ENCODE measurements at regions not wholly inside any gene's neighbourhood (a gene's known extent, or its start where the extent isn't known, plus 50 kb on each side); places are given as distances from the start of the nearest gene placed in this dataset.

GRCh38 chr12:71250166-71250565 lies 92.4 kb upstream of the TSPAN8 start:
- ATAC-seq (no peak), DNase-seq (no peak)
- intact Hi-C loops (cut with micrococcal nuclease) = no loop called here

- DNase-seq = no peak
- intact Hi-C loops (cut with micrococcal nuclease) = no loop called here
- ATAC-seq = no peak
These were observed 85.6 kb upstream of the TSPAN8 start for GRCh38 chr12:71243370-71243769.

DNA sequence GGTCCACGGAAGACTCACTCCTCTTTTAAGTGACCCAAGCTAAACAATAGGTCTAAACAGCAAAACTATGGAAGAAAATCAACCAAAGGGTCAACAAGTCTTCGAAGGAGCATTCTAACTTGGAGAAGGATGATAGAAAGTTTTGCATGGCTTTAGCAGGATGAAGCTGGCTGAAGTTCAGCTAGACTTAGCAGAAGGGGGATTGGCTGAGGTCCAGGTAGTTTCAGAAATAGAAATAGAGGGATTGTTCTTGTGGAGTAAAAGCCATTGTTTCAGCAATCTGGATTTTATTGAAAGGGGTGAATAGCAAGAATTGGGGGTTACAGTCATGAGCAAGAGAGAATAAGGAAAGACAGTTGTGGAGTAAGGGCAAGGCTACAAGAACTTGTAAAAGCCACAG lies 84.7 kb upstream of the TSPAN8 start:
- intact Hi-C loops (cut with micrococcal nuclease) = no loop called here
- ATAC-seq = no peak
- no peak for DNase-seq

DNA sequence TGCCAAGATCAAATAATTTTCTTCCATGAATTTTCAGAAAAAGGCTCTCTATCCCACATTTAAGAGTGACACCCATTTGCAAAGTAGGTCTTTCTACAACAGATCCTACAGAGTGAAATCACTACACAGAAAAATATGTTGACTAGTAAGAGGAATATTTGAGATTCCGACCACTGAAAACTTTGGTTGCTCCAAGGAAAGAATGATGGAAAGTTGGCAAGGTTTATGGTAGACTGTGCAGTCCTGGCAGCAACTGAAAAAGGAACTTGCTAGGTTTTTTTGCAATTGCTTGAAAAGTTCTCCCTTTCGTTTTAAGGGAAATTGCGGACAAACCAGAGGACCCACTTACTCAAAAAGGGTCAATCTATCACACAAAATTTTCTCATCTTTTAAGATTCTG lies 83.1 kb upstream of the TSPAN8 start:
- intact Hi-C loops (cut with micrococcal nuclease) = no loop called here
- ATAC-seq (no peak), DNase-seq (no peak)

DNA sequence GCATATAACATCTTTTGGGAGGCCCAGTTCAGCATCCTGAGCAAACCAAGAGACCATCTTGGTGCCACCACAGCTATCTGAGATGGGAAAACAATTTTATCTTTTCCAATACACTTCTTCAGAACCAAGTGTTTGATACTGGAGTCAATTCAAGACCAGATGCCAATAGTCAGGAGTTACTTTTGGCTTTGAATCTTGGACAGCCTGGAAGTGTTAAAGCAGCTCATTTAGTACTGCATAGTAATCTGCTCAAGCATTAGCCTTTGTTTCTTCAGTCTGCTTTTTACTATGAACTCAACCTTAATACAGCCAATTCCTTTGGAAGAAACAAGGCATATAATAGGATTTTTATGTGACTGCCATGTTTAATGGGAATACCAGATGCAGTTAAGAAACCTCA lies 81.9 kb upstream of the TSPAN8 start:
- DNase-seq = no peak
- intact Hi-C loops (cut with micrococcal nuclease) = no loop called here
- ATAC-seq = no peak

- DNase-seq (no peak), ATAC-seq (no peak)
- intact Hi-C loops (cut with micrococcal nuclease) = no loop called here
These were observed 79.3 kb upstream of the TSPAN8 start for GRCh38 chr12:71237128-71237527.

DNA sequence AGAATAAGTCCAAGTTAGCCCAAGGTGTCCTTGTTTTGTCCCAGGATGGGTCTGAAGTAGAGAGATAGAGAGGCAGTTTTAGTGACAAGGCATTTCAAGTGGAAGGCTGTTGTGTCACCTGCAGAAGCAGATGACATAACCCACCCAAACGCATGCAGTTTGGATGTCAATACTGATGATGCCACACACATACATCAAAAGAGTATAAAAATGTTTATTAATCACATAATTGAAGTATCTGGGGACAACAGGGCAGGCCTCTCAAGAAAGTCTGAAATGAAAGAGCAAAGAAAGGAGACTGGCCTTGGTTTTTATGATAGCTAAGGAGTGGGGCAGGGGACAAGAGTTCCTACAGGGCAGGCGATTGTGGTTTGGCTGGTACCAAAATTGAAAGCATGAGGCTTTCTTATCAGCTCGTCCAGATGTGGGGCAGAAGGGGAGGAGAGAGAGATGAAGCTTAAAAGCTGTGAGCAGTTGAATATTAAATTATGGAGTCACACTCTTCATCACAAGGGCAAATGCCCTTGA lies 78.4 kb upstream of the TSPAN8 start:
- intact Hi-C loops (cut with micrococcal nuclease) = no loop called here
- DNase-seq (no peak), ATAC-seq (no peak)

GRCh38 chr12:71233083-71233482 lies 75.3 kb upstream of the TSPAN8 start:
- no peak for ATAC-seq
- intact Hi-C loops (cut with micrococcal nuclease) = no loop called here
- no peak for DNase-seq

DNA sequence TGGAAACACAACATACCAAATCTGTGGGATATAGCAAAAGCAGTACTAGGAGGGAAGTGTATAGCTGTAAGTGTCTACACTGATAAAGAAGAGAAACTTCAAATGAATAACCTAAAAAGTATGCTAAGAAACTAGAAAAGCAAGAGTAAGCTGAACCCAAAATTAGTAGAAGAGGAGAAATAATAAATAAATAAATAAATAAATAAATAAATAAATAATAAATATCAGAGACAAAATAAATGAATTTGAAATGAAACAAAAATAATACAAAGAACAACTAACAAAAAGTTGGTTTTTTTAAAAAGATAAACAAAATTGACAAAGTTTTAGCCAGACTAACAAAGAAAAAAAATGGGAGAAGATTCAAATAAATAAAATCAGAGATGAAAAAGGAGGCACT lies 72.7 kb upstream of the TSPAN8 start:
- intact Hi-C loops (cut with micrococcal nuclease) = no loop called here
- no peak for ATAC-seq
- no peak for DNase-seq

DNA sequence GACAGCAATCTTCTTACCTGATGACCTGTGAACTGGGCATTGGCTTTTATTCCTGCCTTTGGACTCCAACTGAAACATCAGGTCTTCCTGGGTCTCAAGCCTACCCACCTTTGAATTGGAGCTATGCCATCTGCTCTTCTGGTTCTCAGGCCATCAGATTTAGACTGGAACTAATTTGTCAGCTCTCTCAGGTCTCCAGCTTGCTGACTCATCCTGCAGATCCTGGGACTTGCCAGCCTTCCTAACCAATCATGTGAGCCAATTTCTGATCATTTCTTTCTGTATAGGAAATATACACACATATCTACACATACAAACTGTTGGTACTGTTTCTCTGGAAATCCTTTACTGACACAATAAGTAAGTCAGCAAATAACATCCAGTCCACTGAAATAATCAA lies 65.3 kb upstream of the TSPAN8 start:
- DNase-seq (no peak), ATAC-seq (no peak)
- intact Hi-C loops (cut with micrococcal nuclease) = no loop called here

DNA sequence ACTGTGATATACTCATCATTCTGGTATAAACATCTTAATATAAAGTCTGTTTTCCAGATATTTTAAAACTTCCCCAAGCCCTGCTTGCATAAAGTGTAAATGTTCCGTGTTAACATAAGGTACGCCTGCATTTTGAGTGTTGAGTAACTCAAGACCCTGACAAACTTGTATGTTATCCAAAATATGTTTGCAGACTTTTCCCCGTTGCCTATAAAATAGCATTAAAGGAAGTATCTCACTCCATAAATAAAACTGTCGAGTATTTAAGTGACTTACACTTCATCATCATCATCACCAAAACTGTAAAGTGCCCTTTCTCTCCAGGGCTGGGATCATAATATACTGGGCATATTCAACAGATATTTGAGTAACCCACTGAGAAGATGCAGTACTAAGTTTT lies 64.6 kb upstream of the TSPAN8 start:
- DNase-seq = no peak
- ATAC-seq = no peak
- intact Hi-C loops (cut with micrococcal nuclease) = no loop called here

GRCh38 chr12:71220260-71220659 lies 62.5 kb upstream of the TSPAN8 start:
- DNase-seq = peak; percentile 23
- ATAC-seq = no peak

GRCh38 chr12:71219224-71219623 lies 61.4 kb upstream of the TSPAN8 start:
- ATAC-seq (no peak), DNase-seq (no peak)
- intact Hi-C loops (cut with micrococcal nuclease) = no loop called here

More at GRCh38 chr12:71220260-71220659, 62.5 kb upstream of the TSPAN8 start:
- intact Hi-C loops (cut with micrococcal nuclease) = no loop called here

DNA sequence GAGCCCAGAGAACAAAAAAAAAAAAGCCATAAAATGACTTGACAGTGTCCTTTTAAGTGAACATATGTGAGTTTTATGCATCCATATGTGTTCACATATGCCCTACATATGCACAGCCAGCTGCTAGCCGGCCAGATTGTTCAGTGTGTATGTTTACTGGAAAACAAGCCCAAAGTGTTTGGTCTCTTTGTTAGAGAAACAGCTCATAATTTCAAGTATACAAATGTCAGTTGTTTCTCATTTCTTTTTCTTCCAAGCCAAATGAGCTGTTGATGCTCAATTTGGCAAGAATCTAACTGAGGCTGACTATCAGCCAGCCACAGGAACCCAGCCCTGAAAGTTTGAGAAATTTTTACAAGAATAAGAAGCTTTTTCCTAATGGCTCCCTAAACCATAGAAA lies 60.8 kb upstream of the TSPAN8 start:
- no peak for DNase-seq
- intact Hi-C loops (cut with micrococcal nuclease) = no loop called here
- ATAC-seq = no peak

- intact Hi-C loops (cut with micrococcal nuclease) = no loop called here
- no peak for ATAC-seq
- no peak for DNase-seq
These were observed 59.2 kb upstream of the TSPAN8 start for GRCh38 chr12:71216725-71217579.

- ATAC-seq (no peak), DNase-seq (no peak)
- intact Hi-C loops (cut with micrococcal nuclease) = no loop called here
These were observed 56.9 kb upstream of the TSPAN8 start for GRCh38 chr12:71214511-71215285.

DNA sequence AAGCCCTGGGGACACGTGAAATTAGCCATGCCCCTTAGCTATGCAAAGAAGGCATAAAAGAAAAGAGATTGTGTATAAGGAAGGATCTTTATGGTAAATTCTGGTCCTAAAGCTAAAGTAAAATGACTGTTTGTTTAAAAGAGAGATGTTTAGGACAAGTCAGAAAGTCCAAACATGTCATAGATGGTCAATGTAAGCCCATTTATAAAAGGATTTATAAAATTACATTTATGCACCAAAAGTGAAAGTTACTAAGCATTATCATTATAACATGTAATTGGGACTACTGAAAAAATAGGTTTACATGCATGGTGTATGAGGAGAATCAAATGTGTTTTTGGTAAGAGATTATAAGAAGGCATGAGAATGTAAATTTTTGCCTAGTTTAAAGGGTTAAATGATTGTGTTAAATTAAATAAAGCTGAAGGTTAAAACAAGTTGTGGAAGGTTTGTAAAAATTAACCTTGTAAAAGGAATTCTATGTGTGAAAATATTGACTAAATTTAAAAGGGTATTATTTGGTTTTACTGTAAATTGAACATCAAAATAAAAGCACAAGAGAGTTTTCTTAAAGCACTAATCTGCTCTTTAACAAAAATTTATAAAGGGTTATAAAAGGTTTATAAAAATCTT lies 50.4 kb upstream of the TSPAN8 start:
- no peak for ATAC-seq
- intact Hi-C loops (cut with micrococcal nuclease) = no loop called here
- no peak for DNase-seq

Data from left ventricle myocardium superior (tissue), 1 donor.